Brain pericyte (primary cell): ENCODE measurements at regions not wholly inside any gene's neighbourhood (a gene's known extent, or its start where the extent isn't known, plus 50 kb on each side); places are given as distances from the start of the nearest gene placed in this dataset.

Experiments
- DNase-seq: peaks from one replicate; pipeline ENCODE4 v3.0.0-alpha.2; 2012; ENCODE audit warnings: low read depth, low spot score

DNA sequence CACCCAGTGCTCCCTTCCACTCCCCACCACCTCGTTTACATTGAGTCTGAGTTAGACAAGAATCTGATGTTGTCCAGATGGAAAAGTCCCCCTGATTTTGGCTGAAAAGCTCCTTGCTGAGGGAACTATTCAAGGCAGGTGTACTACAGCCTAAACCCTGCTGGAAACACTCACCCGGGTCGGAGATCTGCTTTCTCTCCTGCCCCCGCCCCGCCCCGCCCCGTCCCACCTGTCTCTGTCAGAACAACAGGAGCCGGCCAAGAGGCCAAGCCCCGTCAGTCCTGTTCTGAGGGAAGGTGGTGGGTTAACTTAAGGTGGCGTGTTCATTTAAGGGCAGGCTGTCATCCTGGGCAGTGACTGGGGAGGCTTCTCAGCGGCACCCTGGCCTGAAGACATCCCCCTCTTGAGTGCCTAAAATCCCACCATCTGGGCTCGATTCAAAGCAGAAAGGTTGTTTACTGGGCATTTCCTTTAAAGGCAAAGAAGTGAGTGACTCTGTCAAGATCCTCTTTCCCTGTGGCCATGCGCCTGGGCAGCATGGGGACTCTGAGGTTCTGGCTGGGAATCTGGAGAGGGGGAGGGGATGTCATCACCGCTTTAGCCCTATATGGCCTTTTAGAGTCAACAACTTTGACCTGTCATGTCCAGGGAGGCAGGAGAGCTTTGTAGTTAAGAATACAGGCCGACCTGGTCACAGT lies 71.1 kb upstream of the NEURL1B start:
- no peak for DNase-seq

DNA sequence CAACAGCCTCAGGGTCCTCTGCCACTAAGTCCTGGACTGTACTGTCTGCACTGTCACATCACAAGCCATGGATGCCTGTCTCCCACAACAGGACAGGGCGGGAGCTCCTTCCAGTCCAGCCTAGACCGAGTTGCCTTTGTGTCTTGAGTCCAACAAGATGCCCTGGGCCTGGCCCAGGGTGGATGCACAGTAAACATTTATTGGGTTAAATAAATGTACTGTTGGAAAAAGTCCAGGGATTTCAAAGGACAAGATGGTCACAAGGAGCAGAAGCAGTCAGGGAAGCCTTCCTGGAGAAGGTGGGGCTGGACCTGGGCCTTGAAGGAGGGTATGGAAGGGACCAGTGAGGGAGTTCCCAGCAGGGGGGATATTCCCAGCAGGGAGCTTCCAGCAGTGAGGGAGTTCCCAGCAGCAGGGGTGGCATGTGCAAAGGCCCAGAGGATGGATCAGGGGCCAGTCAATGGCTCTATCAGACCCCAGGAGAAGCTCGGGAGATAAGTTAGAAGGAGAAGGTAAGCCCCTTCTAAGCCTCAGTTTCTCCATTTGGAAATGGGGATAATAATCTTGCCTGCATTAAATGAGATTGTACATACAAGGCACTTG lies 72.7 kb upstream of the NEURL1B start:
- no peak for DNase-seq

DNA sequence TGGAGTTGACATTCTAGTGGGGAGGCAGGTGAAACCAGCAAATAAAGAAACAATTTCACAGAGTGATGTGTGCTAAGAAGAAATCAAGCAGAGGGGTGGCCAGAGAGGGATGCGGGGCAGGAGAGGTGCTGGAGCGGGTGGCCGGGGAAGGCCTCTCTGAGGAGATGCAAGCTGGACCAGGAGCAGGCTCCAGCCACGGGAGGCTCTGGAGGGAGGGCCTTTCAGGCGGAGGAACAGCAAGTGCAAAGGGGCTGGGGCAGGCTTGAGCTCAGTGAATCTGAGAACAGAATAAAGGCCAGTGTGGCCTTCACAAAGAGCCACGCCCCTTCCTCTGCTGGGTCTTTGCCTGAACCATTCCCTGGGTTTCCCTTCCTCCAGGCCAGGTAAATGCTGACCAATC lies 73.2 kb upstream of the NEURL1B start:
- DNase-seq = no peak

DNA sequence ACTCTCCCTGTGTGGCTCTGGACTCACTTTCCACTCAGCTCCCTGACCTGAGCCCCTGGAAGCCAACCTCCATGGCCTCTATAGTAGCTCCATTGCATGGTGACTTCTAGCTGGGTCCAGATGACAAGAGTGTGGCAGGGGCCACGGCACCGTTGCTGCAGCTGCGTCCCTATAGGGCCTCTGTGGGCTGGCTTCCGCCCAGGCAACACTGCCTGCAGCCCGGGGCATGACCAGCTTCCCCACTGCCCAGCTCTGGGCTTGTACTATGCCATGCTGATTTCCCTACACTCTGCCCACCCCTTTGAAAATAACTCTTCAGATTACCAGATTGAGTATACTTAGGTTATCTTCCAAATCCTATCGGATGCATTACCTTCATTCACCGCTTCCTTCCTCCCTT lies 73.8 kb upstream of the NEURL1B start:
- no peak for DNase-seq

DNA sequence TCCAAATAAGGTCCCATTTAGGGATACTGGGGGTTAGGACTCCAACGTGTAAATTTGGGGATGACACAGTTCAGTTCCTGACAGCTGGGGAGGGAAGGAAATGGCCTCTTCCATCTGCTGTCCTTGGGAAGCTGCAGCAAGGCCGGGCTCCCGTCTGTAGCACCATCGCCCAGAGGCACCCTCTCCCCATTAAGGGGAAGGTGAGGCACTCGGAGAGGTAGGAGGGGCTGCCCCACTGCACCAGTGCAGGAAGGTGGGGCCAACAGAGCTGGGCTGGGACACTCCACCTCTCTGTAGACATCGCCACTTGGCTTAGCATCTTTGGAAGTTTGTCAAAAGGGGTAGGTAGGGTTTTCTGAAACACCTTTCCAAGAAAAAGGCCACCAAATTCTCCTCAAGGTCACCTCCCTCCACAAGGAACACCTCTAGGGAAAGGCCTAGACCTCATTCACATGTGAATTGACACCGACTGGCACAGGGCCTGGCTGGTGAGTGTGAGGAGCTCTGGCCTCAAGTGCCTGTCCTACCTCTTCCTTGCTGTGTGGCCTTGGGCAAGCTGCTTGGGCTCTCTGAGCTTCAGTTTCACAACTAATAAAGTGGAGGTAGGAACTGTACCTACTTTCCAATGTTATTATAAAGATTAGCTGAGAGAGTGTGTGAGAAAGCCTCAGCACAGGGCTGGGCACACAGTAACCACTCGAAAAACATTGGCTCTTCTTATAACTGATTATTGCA lies 75.0 kb upstream of the NEURL1B start:
- DNase-seq = no peak

DNA sequence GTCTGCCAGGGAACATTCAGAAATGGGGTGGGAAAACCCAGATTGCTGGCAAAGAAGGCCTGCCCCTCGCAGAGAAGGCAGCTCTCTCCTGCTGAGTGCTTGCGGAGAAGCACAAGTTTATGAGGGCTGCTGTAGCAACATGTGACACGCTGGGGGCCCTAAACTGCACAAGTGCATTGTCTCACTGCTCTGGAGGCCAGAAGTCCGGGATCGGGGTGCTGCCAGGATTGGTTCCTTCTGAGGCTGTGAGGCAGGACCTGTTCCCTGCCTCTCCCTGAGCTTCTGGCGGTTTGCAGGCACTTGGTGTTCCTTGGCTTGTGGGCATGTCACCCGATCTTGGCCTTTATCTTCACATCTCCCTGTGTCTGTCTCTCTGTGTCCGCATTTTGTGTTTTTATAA lies 75.6 kb upstream of the NEURL1B start:
- no peak for DNase-seq

DNA sequence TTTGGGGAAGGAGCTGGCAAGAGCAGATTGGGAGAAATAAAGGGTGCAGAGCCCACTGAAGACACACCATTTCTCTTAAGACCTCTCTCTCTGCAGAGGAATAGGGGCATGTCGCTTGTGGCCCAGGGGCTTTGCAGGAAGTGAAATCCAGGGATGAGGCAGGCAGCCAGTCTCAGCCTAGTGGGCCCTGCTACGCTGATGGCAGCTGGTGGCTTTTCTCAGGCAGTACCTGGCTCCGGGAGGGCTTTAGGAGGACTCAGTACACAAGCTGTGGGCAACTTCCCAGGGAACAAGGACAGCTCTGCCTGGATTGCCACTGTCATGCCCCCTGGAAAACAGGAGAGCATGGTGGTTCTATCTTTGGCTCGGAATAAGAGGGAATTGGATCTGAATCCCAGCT lies 76.2 kb upstream of the NEURL1B start:
- no peak for DNase-seq

DNA sequence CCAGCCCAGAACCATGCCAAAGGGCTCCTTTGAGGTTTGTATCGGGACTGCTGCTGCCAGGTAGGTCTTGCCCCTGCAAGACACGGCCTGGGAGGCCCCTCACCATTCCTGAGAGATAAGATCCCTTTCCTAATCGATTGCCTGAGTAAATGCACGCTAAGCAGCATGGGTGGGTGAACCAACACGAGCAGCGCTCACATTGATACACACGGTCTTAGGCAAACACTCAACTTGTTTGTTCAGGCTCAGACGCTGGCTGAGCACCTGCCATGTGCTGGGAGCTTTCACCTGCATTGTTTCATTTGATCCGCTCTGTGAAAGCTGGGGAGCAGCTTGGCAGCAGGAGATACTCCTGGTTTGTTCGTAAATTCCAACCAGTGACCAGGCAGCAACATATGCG lies 76.9 kb upstream of the NEURL1B start:
- DNase-seq = no peak

DNA sequence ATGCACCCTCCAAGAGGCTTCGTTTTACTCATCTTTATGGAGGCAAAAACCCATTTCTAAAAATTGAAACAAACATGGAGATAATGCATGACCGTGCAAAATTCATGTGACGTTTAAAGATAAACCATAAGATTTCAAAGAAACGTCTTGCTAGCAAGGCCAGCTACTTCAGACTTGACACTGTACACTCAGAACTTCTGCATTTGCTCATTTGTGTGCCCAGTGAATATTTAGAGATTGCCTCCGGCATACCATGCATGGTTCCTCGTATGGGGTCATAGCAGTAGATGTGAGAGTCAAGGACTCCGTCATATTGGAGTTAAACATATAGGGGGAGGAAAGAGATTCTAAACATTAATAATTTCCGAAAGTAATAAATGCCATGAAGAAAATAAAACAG lies 78.6 kb upstream of the NEURL1B start:
- no peak for DNase-seq

DNA sequence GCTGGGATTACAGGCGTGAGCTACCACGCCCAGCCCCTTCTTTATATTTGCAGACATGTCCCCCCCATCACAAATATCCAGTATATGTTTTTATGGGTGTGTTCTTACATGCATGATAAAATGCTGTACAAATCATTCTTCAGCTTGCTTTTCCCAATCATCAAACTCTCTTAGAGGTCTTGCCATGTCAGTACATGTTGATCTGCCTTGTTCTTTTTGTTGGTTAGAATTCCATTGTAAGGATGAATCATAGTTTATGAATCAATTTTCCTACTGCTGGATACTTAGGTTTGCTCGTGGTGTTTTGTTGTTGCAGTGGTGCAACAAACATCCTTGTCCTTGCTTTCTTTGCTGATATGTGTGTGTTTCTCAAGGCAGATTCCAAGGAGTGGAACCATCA lies 79.9 kb upstream of the NEURL1B start:
- DNase-seq = no peak

DNA sequence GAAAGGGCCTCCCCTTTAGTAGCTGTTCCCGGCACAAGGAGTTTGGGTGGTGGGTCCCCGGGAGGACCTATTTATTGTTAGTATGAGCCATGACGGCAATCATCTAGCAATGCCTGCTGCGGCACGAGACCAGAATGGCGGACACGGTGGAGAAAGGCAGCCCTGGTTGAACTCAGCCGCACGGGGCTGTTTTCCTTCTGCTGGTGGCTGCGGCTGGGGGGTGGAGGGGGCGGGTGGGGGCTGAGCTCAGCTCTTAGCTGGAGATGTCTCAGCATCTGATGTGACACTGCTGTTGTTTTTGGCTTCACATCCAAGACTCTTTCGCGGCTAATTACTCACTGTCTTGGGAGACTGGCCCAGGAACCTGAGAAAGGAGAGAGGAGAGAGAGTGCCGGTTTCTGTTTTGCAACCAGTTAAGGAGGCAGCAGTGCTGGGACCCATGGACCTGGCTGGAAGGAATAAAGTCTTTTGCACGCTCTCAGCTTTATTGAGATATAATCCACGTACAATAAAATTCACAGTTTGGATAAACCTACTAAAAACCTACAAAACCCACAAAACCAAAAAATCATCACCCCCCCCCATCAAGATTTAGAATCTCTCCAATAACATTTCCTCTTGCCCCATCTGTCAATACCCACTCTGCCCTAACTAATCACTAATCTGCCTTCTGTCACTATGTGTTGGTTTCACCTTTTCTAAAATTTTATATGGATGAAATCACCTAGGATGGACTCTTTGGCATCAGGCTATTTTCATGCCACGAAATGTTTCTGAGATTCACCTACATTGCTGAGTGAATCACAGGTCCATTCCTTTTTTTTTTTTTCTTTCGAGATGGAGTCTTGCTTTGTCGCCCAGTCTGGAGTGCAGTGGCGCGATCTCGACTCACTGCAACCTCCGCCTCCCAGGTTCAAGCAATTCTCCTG lies 81.8 kb upstream of the NEURL1B start:
- DNase-seq = peak; percentile 44

DNA sequence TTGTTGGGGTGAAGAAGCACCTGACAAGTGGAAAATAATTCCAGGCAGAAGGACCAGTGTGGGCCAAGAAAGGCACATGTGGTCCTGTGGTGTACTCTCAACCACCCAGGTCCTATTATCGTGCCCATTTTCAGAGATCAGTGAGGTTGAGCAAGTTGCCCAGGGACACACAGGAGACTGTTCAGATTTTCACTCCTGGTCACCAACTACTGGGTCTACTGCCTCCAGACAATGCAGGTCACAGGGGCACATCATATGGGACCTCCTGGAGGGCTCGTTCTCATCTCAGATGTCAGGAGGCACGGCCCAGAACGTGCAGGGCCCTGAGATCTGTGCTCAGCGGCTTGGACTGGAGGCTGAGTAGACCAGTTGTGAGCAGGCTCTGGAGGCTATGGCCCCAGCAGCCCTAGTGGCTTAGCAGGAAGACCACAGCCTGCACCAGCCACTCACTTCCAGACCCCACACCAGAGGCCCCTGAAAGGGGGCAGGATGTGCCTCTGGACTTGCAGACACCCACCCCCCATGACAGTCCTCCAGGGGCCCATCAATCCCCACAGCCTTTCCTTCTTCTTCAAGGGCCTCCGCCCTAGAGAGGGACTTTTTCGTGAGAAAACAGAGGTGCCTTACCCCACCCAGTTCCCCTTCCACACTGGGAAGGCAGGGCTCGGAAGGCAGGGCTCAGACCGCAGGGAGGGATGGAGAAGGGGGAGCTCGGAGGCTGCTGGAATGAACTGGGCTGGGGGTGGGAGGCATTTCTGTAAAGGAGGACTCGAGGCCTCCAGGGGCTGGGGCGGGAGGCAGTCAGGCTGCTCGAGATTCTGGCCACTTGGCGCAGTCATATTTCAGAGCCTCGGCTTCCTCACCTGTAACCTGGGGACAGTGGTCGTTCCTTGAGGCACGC lies 82.7 kb upstream of the NEURL1B start:
- no peak for DNase-seq

DNA sequence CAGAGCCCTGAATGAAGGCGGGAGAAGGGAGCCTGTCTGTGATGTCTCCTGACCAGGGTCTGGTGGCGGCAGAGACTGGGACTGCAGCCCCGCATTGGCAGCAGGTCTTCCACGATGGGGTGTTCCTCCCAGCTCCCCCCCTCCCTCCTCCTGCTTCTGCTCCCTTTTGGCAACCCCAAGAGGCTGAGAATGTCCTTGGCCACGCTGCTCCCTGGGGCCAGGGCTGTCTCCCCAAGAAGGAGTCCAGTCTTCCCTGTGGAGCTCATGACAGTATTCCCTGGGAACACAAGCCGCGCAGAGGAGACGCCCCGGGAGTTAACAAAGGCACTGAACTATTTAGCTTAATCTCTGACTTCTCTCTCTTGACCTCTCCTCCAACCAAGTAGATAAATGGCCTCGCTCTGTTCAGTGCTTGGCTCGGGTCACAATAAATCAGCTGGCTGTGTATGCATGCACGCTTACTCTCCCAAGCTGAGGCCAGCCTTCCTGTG lies 84.0 kb upstream of the NEURL1B start:
- no peak for DNase-seq

DNA sequence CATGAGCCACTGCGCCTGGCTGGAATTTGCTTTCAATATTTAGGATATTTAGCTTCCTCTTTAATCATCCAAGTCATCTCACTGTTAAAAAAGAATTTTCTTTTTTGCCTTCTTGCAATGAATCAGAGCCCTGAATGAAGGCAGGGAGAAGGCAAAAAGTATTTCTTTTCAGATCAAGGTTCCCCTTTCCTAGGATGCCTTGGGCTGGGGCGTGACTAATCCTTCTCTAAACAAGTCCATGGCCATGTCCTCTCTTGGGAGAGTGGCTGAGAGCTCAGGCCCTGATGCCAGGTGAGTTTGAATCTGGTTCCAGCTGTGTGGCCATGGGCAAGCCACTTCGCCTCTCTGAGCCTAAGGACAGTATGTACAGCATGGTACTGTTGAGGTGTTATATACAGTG lies 84.8 kb upstream of the NEURL1B start:
- no peak for DNase-seq

DNA sequence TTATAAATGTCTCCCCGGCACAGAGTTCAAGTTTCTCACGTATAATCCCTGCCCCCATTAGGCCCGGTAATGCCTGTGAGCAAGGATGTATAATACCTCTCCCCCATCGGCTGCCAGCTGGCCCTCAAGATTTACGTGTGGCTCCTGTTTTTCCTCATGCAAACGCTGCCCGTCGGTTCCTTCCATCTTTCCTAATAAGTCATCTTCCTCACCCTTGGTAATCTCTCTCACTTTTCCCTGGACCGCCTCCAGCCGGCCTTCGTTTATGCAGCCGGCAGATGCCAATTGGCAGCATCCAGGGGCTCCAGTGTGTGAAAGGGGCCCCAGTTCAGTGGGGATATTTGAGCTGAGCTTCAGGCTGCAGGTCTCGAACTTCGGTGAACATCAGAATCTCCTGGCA lies 86.5 kb upstream of the NEURL1B start:
- no peak for DNase-seq

DNA sequence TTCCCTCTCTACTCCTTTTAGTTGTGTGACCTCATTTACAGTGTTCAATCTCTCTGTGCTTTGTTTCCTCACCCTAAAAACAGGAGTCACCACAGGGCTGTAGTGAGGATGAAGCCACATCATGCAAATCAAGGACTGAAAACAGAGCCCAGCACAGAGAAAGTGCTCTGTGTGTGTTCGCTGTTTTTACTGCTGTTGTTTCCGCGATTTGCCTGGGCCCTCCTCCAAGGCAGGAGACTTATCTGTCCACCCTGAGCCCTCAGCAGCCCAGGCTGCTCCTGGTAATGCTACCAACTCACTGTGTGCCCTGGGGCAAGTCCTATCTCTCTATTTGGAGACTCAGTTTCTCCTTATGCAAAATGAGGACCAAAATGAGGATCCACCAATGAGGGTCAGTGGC lies 87.2 kb upstream of the NEURL1B start:
- DNase-seq = no peak

DNA sequence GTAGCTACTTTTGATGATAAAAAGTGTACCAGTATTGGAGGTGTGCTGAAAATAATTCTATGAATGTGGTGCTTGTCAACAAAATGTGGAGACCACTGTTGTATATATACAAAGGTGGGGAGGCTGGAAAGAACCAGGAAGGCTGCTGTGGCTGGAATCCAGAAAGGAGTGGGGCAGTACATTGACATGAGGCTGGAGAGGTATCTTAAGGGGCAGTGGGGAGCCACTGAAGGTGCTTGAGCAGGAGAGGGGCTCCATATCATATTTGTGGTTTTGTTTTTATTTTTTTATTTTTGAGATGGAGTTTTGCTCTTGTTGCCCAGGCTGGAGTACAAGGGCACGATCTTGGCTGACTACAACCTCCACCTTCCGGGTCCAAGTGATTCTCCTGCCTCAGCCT lies 87.9 kb upstream of the NEURL1B start:
- no peak for DNase-seq

DNA sequence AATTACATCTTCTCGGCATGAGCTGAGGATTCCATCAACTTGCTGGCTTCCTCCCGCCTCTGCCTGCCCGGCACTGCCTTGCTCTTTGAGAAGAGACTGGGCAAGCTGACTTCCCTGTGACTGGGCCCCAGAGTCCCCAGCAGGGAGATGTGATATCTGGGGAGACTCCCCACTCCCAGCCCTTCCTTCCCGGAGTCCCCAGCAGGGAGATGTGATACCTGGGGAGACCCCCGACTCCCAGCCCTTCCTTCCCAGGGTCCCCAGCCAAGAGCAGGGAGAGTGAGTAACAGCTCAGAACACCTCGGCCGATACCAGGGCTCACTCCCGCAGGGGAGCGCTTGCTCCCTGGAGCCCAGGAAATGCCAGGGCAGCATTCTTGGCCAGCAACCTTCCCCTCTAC lies 90.1 kb upstream of the NEURL1B start:
- no peak for DNase-seq

DNA sequence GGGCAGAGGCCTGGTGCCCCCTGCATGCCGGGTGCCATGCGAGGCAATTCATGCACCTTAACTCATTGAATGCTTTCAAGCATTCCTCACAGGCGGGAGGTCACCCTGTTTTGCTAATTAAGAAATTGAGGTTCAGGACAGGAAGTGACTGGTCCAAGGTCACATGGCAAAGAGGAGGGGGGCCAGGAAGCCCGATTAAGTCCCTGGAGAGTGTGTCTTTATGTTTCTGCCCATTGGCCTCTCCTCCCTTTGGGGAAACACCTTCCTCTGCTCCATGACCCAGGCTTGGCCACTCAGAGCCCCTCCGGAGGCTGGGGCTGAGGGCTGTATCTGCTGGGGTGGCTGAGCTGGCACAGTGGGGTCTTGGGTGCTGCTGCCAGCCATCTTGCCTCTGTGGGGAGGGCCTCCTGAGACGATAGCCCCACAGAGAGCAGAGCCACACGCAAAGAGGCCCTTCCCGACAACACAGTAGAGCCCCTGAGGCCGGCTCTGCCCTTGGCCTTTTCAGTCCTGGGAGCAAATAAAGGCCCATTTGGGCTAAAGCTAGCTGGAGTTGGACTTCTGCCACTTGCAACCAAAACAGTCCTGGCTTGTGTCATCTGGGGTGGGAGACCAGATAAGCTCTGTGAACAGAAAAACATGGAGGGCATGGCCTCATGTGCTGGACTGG lies 90.8 kb upstream of the NEURL1B start:
- DNase-seq = no peak

DNA sequence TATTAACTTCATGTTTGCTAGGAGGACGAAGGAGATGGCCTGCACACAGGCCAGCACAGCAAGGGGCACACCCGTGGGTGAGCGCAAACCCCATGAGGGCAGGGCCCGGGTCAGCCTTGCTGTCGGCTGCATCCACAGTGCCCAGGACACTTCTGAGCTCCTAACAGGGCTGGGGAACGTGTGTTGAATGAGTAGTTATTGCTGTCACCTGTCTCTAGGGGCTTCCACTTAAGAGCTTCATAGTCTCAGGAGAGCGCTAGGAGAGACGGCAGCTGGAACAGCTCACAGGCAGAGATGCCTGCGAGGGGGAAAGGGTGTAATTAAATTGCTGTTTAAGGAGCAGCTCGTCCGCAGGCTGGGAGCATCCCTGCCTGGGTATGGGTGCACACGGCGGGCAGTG lies 91.4 kb upstream of the NEURL1B start:
- no peak for DNase-seq
